H9 (cell line): ENCODE measurements at regions not wholly inside any gene's neighbourhood (a gene's known extent, or its start where the extent isn't known, plus 50 kb on each side); places are given as distances from the start of the nearest gene placed in this dataset.

Experiments used
- DNase-seq: peaks from one replicate; pipeline ENCODE4 v3.0.0-alpha.2; 2017
- H2AFZ ChIP-seq: one replicate; pipeline ENCODE4 v1.6.1; 2013; ENCODE audit warnings: mild to moderate bottlenecking, low read length, control low read depth, moderate library complexity
- H2AK5ac ChIP-seq: 2 replicates; pipeline ENCODE4 v1.6.1; 2013; ENCODE audit warnings: low read length, control low read depth, mixed read lengths; ENCODE audit not compliant: insufficient read length
- H2BK120ac ChIP-seq: one replicate; pipeline ENCODE4 v1.6.1; 2013; ENCODE audit warnings: low read depth, mild to moderate bottlenecking, low read length, control low read depth, inconsistent platforms; ENCODE audit not compliant: poor library complexity, severe bottlenecking
- H2BK12ac ChIP-seq: 2 replicates; pipeline ENCODE4 v1.6.1; 2013; ENCODE audit warnings: low read length, control low read depth, mixed read lengths, low read depth; ENCODE audit not compliant: insufficient read length
- H2BK15ac ChIP-seq: 2 replicates; pipeline ENCODE4 v1.6.1; 2013; ENCODE audit warnings: low read depth, low read length, control low read depth
- H2BK20ac ChIP-seq: one replicate; pipeline ENCODE4 v1.6.1; 2013; ENCODE audit warnings: low read depth, mild to moderate bottlenecking, low read length, control low read depth, inconsistent platforms; ENCODE audit not compliant: poor library complexity, severe bottlenecking
- H2BK5ac ChIP-seq: 2 replicates; pipeline ENCODE4 v1.6.1; 2013; ENCODE audit warnings: low read length, control low read depth, mixed read lengths; ENCODE audit not compliant: insufficient read length
- H3K14ac ChIP-seq: 2 replicates; pipeline ENCODE4 v1.6.1; 2013; ENCODE audit warnings: low read length, control low read depth; ENCODE audit not compliant: insufficient read depth
- H3K18ac ChIP-seq: 2 replicates; pipeline ENCODE4 v1.6.1; 2013; ENCODE audit warnings: low read depth, mild to moderate bottlenecking, mixed read lengths, low read length, control low read depth; ENCODE audit not compliant: insufficient read length
- H3K23ac ChIP-seq: 2 replicates; pipeline ENCODE4 v1.6.1; 2013; ENCODE audit warnings: low read length, control low read depth, mixed read lengths, low read depth; ENCODE audit not compliant: insufficient read length
- H3K23me2 ChIP-seq: 2 replicates; pipeline ENCODE4 v1.6.1; 2013; ENCODE audit warnings: low read depth, mild to moderate bottlenecking, mixed read lengths, low read length, control low read depth; ENCODE audit not compliant: insufficient read length, poor library complexity, severe bottlenecking
- H3K27ac ChIP-seq: 2 replicates; pipeline ENCODE4 v1.5.1; 2013; ENCODE audit warnings: low read length, control low read depth, mixed read lengths, low read depth; ENCODE audit not compliant: insufficient read length
- H3K27me3 ChIP-seq: 2 replicates; pipeline ENCODE4 v1.6.1; 2013; ENCODE audit warnings: low read length, control low read depth, inconsistent platforms; ENCODE audit not compliant: insufficient read depth
- H3K4ac ChIP-seq: 2 replicates; pipeline ENCODE4 v1.6.1; 2013; ENCODE audit warnings: low read depth, mild to moderate bottlenecking, control low read depth, inconsistent platforms, low read length, moderate library complexity
- H3K4me1 ChIP-seq: 2 replicates; pipeline ENCODE4 v1.6.1; 2013; ENCODE audit warnings: low read length, control low read depth, inconsistent platforms; ENCODE audit not compliant: insufficient read depth
- H3K4me2 ChIP-seq: 2 replicates; pipeline ENCODE4 v1.6.1; 2013; ENCODE audit warnings: low read length, control low read depth, mixed read lengths; ENCODE audit not compliant: insufficient read length, insufficient read depth
- H3K56ac ChIP-seq: 2 replicates; pipeline ENCODE4 v1.6.1; 2013; ENCODE audit warnings: low read depth, mild to moderate bottlenecking, mixed read lengths, low read length, control low read depth; ENCODE audit not compliant: insufficient read length
- H3K79me1 ChIP-seq: 2 replicates; pipeline ENCODE4 v1.6.1; 2013; ENCODE audit warnings: low read depth, mild to moderate bottlenecking, moderate library complexity, low read length, control low read depth, inconsistent platforms; ENCODE audit not compliant: insufficient read depth, poor library complexity, severe bottlenecking
- H3K79me2 ChIP-seq: 2 replicates; pipeline ENCODE4 v1.6.1; 2013; ENCODE audit warnings: low read length, control low read depth, inconsistent platforms; ENCODE audit not compliant: insufficient read depth
- H3K9ac ChIP-seq: 2 replicates; pipeline ENCODE4 v1.6.1; 2013; ENCODE audit warnings: low read length, control low read depth, mixed read lengths; ENCODE audit not compliant: insufficient read length; ENCODE audit errors: extremely low read depth
- H3K9me3 ChIP-seq: one replicate; pipeline ENCODE4 v1.6.1; 2013; ENCODE audit warnings: low read depth, low read length, inconsistent platforms; ENCODE audit not compliant: control insufficient read depth
- H3T11ph ChIP-seq: one replicate; pipeline ENCODE4 v1.6.1; 2013; ENCODE audit warnings: mild to moderate bottlenecking, low read length, control low read depth, inconsistent platforms
- H4K20me1 ChIP-seq: one replicate; pipeline ENCODE4 v1.6.1; 2013; ENCODE audit not compliant: control insufficient read depth, insufficient read length, insufficient read depth
- H4K5ac ChIP-seq: 2 replicates; pipeline ENCODE4 v1.6.1; 2013; ENCODE audit warnings: low read depth, mild to moderate bottlenecking, mixed read lengths, low read length, control low read depth; ENCODE audit not compliant: insufficient read length
- H4K8ac ChIP-seq: replicated peaks from 2 replicates; pipeline ENCODE4 v1.6.1; 2013; ENCODE audit warnings: low read length, control low read depth, mixed read lengths, low read depth; ENCODE audit not compliant: insufficient read length
- H4K91ac ChIP-seq: 2 replicates; pipeline ENCODE4 v1.6.1; 2013; ENCODE audit warnings: low read depth, mild to moderate bottlenecking, moderate library complexity, mixed read lengths, low read length, control low read depth; ENCODE audit not compliant: insufficient read length
- H3K27ac Mint-ChIP-seq, 3 experiments: 2 replicates in 2 of 3; 3 replicates in 1 of 3; pipeline ENCODE4 v1.8.0; 2020 to 2021; ENCODE audit warnings: mixed read lengths in 3 of 3, mild to moderate bottlenecking in 1 of 3, moderate library complexity in 1 of 3
- H3K27me3 Mint-ChIP-seq: 2 replicates; pipeline ENCODE4 v1.8.0; 2021; ENCODE audit warnings: low read depth, mild to moderate bottlenecking, moderate library complexity, mixed read lengths
- H3K36me3 Mint-ChIP-seq, 3 experiments: 2 replicates in 2 of 3; 3 replicates in 1 of 3; pipeline ENCODE4 v1.8.0; 2020 to 2021; ENCODE audit warnings: low read depth in 3 of 3, mixed read lengths in 3 of 3; ENCODE audit not compliant: insufficient read depth in 1 of 3
- H3K4me1 Mint-ChIP-seq, 2 experiments: 2 replicates each; pipeline ENCODE4 v1.8.0; 2020; ENCODE audit warnings: mixed read lengths in 2 of 2
- H3K4me3 Mint-ChIP-seq, 2 experiments: 2 replicates in 1 of 2; 3 replicates in 1 of 2; pipeline ENCODE4 v1.8.0; 2020 to 2021; ENCODE audit warnings: mild to moderate bottlenecking in 2 of 2, mixed read lengths in 2 of 2, moderate library complexity in 1 of 2
- H3K9me3 Mint-ChIP-seq, 2 experiments: 2 replicates in 1 of 2; 3 replicates in 1 of 2; pipeline ENCODE4 v1.8.0; 2020; ENCODE audit warnings: mild to moderate bottlenecking in 2 of 2, mixed read lengths in 2 of 2, moderate library complexity in 1 of 2
- whole genome bisulfite sequencing: extraction: QIAGEN DNeasy Blood & Tissue Kit; methylation state at CpG from one replicate; pipeline ENCODE4 v1.1.7; 2013; ENCODE audit warnings: missing lambda C conversion rate, low lambda C conversion rate, mixed read lengths; ENCODE audit not compliant: insufficient read length; ENCODE audit errors: extremely low coverage; 5-methylcytosine and 5-hydroxymethylcytosine counted together
- TF ChIP-seq, protein P1 (sequence below): fragments of 200-600 bp; sonication (generic); conservative IDR thresholded peaks from 3 replicates; pipeline ENCODE4 v1.8.0; 2021; ENCODE audit warnings: antibody characterized with exemption, mild to moderate bottlenecking

DNA sequence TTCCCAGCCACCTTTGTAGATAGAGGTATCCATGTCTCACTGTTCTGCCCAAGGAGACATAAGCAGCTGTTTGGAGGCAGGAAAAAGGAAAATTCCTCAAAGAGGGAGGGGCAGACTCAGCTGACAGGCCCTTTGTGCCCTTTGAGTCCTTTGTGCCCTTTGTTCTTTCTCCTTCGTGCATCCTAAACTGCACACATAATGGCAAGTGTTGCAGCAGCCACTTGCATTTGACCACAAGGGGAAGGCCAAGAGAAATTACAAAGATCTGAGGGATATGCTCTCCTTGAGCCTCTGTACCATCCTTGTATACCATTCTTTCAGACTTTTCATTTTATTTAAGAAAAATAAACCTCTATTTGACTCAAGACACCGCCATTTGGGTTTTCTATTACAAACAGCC lies 71.8 kb upstream of the PKN2 start:
- Histone ChIP-seq H2BK12ac (no peak overlapping the region), H3T11ph (no peak overlapping the region), H3K4me2 (no peak overlapping the region), H3K56ac (no peak overlapping the region), H3K14ac (no peak overlapping the region), H4K20me1 (no peaks in the 10 kb centered on the region), H3K27ac (no peak overlapping the region), H3K4me1 (no peaks in the 10 kb centered on the region), H3K79me1 (no peaks in the 10 kb centered on the region), H4K5ac (no peak overlapping the region), H4K91ac (no peak overlapping the region), H3K23me2 (no peaks in the 10 kb centered on the region), H3K9ac (no peak overlapping the region), H2BK5ac (no peak overlapping the region), H3K18ac (no peak overlapping the region), H3K27me3 (no peaks in the 10 kb centered on the region), H2BK20ac (no peak overlapping the region), H3K4ac (no peak overlapping the region), H2AK5ac (no peak overlapping the region), H2BK15ac (no peak overlapping the region), H3K9me3 (no peaks in the 10 kb centered on the region), H4K8ac (no peak overlapping the region), H2BK120ac (no peak overlapping the region), H2AFZ (no peak overlapping the region), H3K79me2 (no peaks in the 10 kb centered on the region), H3K23ac (no peak overlapping the region)
- no peak for DNase-seq
- Mint-ChIP-seq H3K36me3 (peaks cover 0 to 4% (median 2%) of the 10 kb centered on the region in 3 experiments; a peak in 3 of 7 replicates), H3K4me1 (peaks cover 9 to 12% of the 10 kb centered on the region in 2 experiments), H3K4me3 (no peak overlapping the region), H3K27me3 (no peaks in the 10 kb centered on the region), H3K9me3 (peaks cover 3% of the 10 kb centered on the region in 2 experiments), H3K27ac (no peak overlapping the region)
- TF ChIP-seq, protein P1, sequence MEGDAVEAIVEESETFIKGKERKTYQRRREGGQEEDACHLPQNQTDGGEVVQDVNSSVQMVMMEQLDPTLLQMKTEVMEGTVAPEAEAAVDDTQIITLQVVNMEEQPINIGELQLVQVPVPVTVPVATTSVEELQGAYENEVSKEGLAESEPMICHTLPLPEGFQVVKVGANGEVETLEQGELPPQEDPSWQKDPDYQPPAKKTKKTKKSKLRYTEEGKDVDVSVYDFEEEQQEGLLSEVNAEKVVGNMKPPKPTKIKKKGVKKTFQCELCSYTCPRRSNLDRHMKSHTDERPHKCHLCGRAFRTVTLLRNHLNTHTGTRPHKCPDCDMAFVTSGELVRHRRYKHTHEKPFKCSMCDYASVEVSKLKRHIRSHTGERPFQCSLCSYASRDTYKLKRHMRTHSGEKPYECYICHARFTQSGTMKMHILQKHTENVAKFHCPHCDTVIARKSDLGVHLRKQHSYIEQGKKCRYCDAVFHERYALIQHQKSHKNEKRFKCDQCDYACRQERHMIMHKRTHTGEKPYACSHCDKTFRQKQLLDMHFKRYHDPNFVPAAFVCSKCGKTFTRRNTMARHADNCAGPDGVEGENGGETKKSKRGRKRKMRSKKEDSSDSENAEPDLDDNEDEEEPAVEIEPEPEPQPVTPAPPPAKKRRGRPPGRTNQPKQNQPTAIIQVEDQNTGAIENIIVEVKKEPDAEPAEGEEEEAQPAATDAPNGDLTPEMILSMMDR: no peak
- WGBS: no CpG with 5 or more reads among the region's 2 CpGs
